OCI-LY3 (cell line): ENCODE measurements at regions not wholly inside any gene's neighbourhood (a gene's known extent, or its start where the extent isn't known, plus 50 kb on each side); places are given as distances from the start of the nearest gene placed in this dataset.
A peak's percentile ranks its signal among the peaks of the same experiment; 100 is the strongest.

Experiments
- H2AFZ ChIP-seq: fragments of 200-600, 300-600 bp; shearing (Covaris generic); 2 replicates; pipeline ENCODE4 v1.6.0; 2014; ENCODE audit warnings: antibody characterized with exemption, low read depth, low read length
- H3K27ac ChIP-seq: fragments of 200-600, 300-600 bp; sonication (generic); 2 replicates; pipeline ENCODE4 v1.5.1; 2014; ENCODE audit warnings: mild to moderate bottlenecking, low read length, moderate library complexity, mixed read lengths
- H3K27me3 ChIP-seq: fragments of 200-600, 300-600 bp; sonication (generic); 2 replicates; pipeline ENCODE4 v1.6.1; 2014; ENCODE audit warnings: low read depth, low read length, mixed read lengths
- H3K36me3 ChIP-seq: fragments of 200-600, 300-600 bp; sonication (generic); replicated peaks from 2 replicates; pipeline ENCODE3; 2014; ENCODE audit warnings: low read depth, low read length, mixed read lengths
- H3K4me1 ChIP-seq: fragments of 300-600, 200-600 bp; sonication (generic); 2 replicates; pipeline ENCODE4 v1.6.1; 2014; ENCODE audit warnings: low read length, mixed read lengths
- H3K4me2 ChIP-seq: fragments of 200-600, 300-600 bp; sonication (generic); 2 replicates; pipeline ENCODE4 v1.6.1; 2014; ENCODE audit warnings: low read length, mixed read lengths
- H3K4me3 ChIP-seq: fragments of 300-600, 200-600 bp; sonication (generic); 2 replicates; pipeline ENCODE4 v1.5.1; 2014; ENCODE audit warnings: antibody characterized with exemption, mild to moderate bottlenecking, low read length, moderate library complexity
- H3K79me2 ChIP-seq: fragments of 300-600, 200-600 bp; shearing (Covaris generic); 2 replicates; pipeline ENCODE4 v1.6.1; 2014; ENCODE audit warnings: mild to moderate bottlenecking, low read length, mixed read lengths
- H3K9ac ChIP-seq: fragments of 300-600, 200-600 bp; shearing (Covaris generic); 2 replicates; pipeline ENCODE4 v1.6.0; 2014; ENCODE audit warnings: mild to moderate bottlenecking, low read length, moderate library complexity
- H3K9me3 ChIP-seq: fragments of 200-600, 300-600 bp; shearing (Covaris generic); 2 replicates; pipeline ENCODE4 v1.6.1; 2014; ENCODE audit warnings: low read length, mixed read lengths; ENCODE audit not compliant: insufficient read depth
- H4K20me1 ChIP-seq: fragments of 200-600, 300-600 bp; sonication (generic); 2 replicates; pipeline ENCODE4 v1.6.1; 2016; ENCODE audit warnings: low read length, mixed read lengths; ENCODE audit not compliant: insufficient read depth
- EZH2phosphoT487 ChIP-seq: fragments of 200-600 bp; shearing (Covaris generic); IDR thresholded peaks from 2 replicates; pipeline ENCODE4 v1.6.1; 2018; ENCODE audit warnings: antibody characterized with exemption, mixed run types, low read depth
- TF ChIP-seq, protein P1 (sequence below): fragments of 200-600, 300-600 bp; sonication (generic); IDR thresholded peaks from 2 replicates; pipeline ENCODE4 v1.5.1; 2014; ENCODE audit warnings: antibody characterized with exemption, low read length, low read depth

- no peak overlapping the region for H2AFZ ChIP-seq
- no peaks in the 10 kb centered on the region for H3K79me2 ChIP-seq
- H3K4me2 ChIP-seq = no peak overlapping the region
- H3K36me3 ChIP-seq = no peaks in the 10 kb centered on the region
- no peak overlapping the region for H3K27ac ChIP-seq
- no peaks in the 10 kb centered on the region for H3K4me1 ChIP-seq
- H3K4me3 ChIP-seq = no peak overlapping the region
- H3K9ac ChIP-seq = no peak overlapping the region
- H3K27me3 ChIP-seq = no peaks in the 10 kb centered on the region
- TF ChIP-seq, protein P1, sequence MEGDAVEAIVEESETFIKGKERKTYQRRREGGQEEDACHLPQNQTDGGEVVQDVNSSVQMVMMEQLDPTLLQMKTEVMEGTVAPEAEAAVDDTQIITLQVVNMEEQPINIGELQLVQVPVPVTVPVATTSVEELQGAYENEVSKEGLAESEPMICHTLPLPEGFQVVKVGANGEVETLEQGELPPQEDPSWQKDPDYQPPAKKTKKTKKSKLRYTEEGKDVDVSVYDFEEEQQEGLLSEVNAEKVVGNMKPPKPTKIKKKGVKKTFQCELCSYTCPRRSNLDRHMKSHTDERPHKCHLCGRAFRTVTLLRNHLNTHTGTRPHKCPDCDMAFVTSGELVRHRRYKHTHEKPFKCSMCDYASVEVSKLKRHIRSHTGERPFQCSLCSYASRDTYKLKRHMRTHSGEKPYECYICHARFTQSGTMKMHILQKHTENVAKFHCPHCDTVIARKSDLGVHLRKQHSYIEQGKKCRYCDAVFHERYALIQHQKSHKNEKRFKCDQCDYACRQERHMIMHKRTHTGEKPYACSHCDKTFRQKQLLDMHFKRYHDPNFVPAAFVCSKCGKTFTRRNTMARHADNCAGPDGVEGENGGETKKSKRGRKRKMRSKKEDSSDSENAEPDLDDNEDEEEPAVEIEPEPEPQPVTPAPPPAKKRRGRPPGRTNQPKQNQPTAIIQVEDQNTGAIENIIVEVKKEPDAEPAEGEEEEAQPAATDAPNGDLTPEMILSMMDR = no peak
- no peak for TF ChIP-seq EZH2phosphoT487
- H4K20me1 ChIP-seq = no peaks in the 10 kb centered on the region
- H3K9me3 ChIP-seq = no peaks in the 10 kb centered on the region
Observed at GRCh38 chr13:75049735-75050335, 432.1 kb downstream of the TBC1D4 start.

DNA sequence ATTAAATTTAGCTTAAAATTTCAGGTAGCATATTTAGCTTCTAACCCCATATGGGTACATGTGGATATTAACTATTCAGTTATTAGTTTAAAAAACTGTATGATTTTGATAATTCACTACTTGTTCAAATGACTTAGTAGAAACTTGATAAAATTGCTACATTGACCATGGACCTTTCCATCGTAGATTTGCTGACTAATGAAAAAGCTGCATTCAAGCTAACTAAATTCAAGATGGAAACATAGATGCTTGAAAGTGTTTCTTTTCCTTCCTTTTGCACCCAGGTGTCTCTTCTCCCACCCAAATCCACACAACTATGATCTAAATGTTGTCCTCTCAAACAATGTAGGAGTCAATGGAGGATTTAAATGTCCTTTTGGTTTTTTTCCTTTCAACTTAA, 439.2 kb downstream of the TBC1D4 start:
- no peaks in the 10 kb centered on the region for H3K9me3 ChIP-seq
- H3K4me3 ChIP-seq = no peak overlapping the region
- no peaks in the 10 kb centered on the region for H3K27me3 ChIP-seq
- no peak overlapping the region for H2AFZ ChIP-seq
- H3K27ac ChIP-seq = no peak overlapping the region
- H3K36me3 ChIP-seq = no peaks in the 10 kb centered on the region
- no peaks in the 10 kb centered on the region for H4K20me1 ChIP-seq
- TF ChIP-seq, protein P1 = no peak
- no peak for TF ChIP-seq EZH2phosphoT487
- no peaks in the 10 kb centered on the region for H3K79me2 ChIP-seq
- H3K4me1 ChIP-seq = no peaks in the 10 kb centered on the region
- no peak overlapping the region for H3K9ac ChIP-seq
- no peak overlapping the region for H3K4me2 ChIP-seq

GRCh38 chr13:75038393-75039113, 443.4 kb downstream of the TBC1D4 start:
- TF ChIP-seq EZH2phosphoT487 = no peak
- TF ChIP-seq, protein P1 = no peak
- Histone ChIP-seq H3K4me1 (no peaks in the 10 kb centered on the region), H4K20me1 (no peaks in the 10 kb centered on the region), H3K4me2 (no peak overlapping the region), H3K27me3 (no peaks in the 10 kb centered on the region), H3K9ac (no peak overlapping the region), H3K4me3 (no peak overlapping the region), H3K79me2 (no peaks in the 10 kb centered on the region), H3K9me3 (peaks cover 6% of the 10 kb centered on the region; the same call in 1 of the 2 replicates), H2AFZ (no peak overlapping the region), H3K27ac (no peak overlapping the region), H3K36me3 (no peaks in the 10 kb centered on the region)

DNA sequence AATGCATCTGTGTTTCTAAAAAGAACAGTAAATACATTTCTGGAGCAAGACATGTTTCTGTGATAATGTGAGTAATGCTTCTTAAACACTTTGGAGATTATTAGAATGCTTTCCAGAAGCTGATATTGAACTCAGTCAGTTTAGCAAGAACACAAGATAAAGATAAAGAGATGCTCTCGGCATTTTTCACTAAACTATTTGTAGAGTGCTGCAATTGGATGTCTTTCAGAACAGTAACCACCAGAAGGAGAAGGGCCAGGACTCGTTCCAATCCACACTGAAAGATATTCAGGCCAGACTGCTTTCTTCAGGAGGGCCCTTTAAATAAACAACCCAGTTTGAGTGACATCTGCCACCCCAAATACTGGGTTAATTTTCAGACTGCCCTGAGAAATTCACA, 456.0 kb downstream of the TBC1D4 start:
- Histone ChIP-seq H3K4me3 (no peak overlapping the region), H3K4me2 (no peak overlapping the region), H4K20me1 (no peaks in the 10 kb centered on the region), H3K36me3 (no peaks in the 10 kb centered on the region), H2AFZ (peak overlapping the region; percentile 2; the same call in 1 of the 2 replicates), H3K79me2 (no peaks in the 10 kb centered on the region), H3K4me1 (no peaks in the 10 kb centered on the region), H3K9ac (no peak overlapping the region), H3K27ac (no peak overlapping the region), H3K9me3 (no peaks in the 10 kb centered on the region), H3K27me3 (no peaks in the 10 kb centered on the region)
- TF ChIP-seq, protein P1 = no peak
- TF ChIP-seq EZH2phosphoT487 = no peak
